Progenitor cell of endocrine pancreas (in vitro differentiated cells): ENCODE measurements at regions not wholly inside any gene's neighbourhood (a gene's known extent, or its start where the extent isn't known, plus 50 kb on each side); places are given as distances from the start of the nearest gene placed in this dataset.

Experiments used
- DNase-seq: peaks from one replicate; pipeline ENCODE4 v3.0.0; 2021; ENCODE audit warnings: low spot score; ENCODE audit not compliant: unreplicated experiment
- H3K27ac Mint-ChIP-seq: 2 replicates; pipeline ENCODE4 v1.8.0; 2021; ENCODE audit warnings: mild to moderate bottlenecking, moderate library complexity, mixed read lengths
- H3K27me3 Mint-ChIP-seq: 2 replicates; pipeline ENCODE4 v1.8.0; 2021; ENCODE audit warnings: mixed read lengths
- H3K36me3 Mint-ChIP-seq: 2 replicates; pipeline ENCODE4 v1.8.0; 2022; ENCODE audit warnings: mixed read lengths; ENCODE audit not compliant: insufficient read depth
- H3K4me1 Mint-ChIP-seq: 2 replicates; pipeline ENCODE4 v1.8.0; 2021; ENCODE audit warnings: low read depth, mixed read lengths
- H3K4me3 Mint-ChIP-seq: 2 replicates; pipeline ENCODE4 v1.8.0; 2021; ENCODE audit warnings: low read depth, mild to moderate bottlenecking, moderate library complexity, mixed read lengths
- H3K9me3 Mint-ChIP-seq: 2 replicates; pipeline ENCODE4 v1.8.0; 2021; ENCODE audit warnings: low read depth, mixed read lengths
- CTCF ChIP-seq: fragments of 200-600 bp; sonication (generic); IDR thresholded peaks from one replicate; pipeline ENCODE4 v1.5.0; 2021; ENCODE audit warnings: antibody characterized with exemption, mild to moderate bottlenecking; ENCODE audit not compliant: unreplicated experiment

GRCh38 chr13:78197231-78197630 is 278.6 kb upstream of the EDNRB start:
- no peak overlapping the region for H3K4me3 Mint-ChIP-seq
- H3K4me1 Mint-ChIP-seq: no peaks in the 10 kb centered on the region

GRCh38 chr13:78194904-78195639 is 276.4 kb upstream of the EDNRB start:
- H3K4me3 Mint-ChIP-seq: no peak overlapping the region
- no peaks in the 10 kb centered on the region for H3K9me3 Mint-ChIP-seq
- no peaks in the 10 kb centered on the region for H3K27me3 Mint-ChIP-seq
- no peak for DNase-seq
- H3K27ac Mint-ChIP-seq: no peak overlapping the region
- no peaks in the 10 kb centered on the region for H3K36me3 Mint-ChIP-seq
- H3K4me1 Mint-ChIP-seq: no peaks in the 10 kb centered on the region
- TF ChIP-seq CTCF: no peak

More at GRCh38 chr13:78197231-78197630, 278.6 kb upstream of the EDNRB start:
- no peak overlapping the region for H3K27ac Mint-ChIP-seq
- DNase-seq: no peak
- no peak for TF ChIP-seq CTCF
- no peaks in the 10 kb centered on the region for H3K36me3 Mint-ChIP-seq
- H3K9me3 Mint-ChIP-seq: no peaks in the 10 kb centered on the region
- H3K27me3 Mint-ChIP-seq: no peaks in the 10 kb centered on the region

GRCh38 chr13:78193846-78194245 is 275.2 kb upstream of the EDNRB start:
- Mint-ChIP-seq H3K9me3 (no peaks in the 10 kb centered on the region), H3K27me3 (no peaks in the 10 kb centered on the region), H3K4me1 (no peaks in the 10 kb centered on the region), H3K36me3 (no peaks in the 10 kb centered on the region), H3K27ac (no peak overlapping the region), H3K4me3 (no peak overlapping the region)
- DNase-seq: no peak
- no peak for TF ChIP-seq CTCF

GRCh38 chr13:78192716-78193115 is 274.1 kb upstream of the EDNRB start:
- H3K9me3 Mint-ChIP-seq: no peaks in the 10 kb centered on the region
- DNase-seq: no peak
- H3K27ac Mint-ChIP-seq: no peak overlapping the region
- TF ChIP-seq CTCF: no peak
- no peaks in the 10 kb centered on the region for H3K4me1 Mint-ChIP-seq
- H3K36me3 Mint-ChIP-seq: no peaks in the 10 kb centered on the region
- H3K4me3 Mint-ChIP-seq: no peak overlapping the region
- H3K27me3 Mint-ChIP-seq: no peaks in the 10 kb centered on the region

GRCh38 chr13:78190296-78190695 is 271.7 kb upstream of the EDNRB start:
- H3K27me3 Mint-ChIP-seq: no peaks in the 10 kb centered on the region
- H3K36me3 Mint-ChIP-seq: no peaks in the 10 kb centered on the region
- no peak overlapping the region for H3K4me3 Mint-ChIP-seq
- H3K27ac Mint-ChIP-seq: no peak overlapping the region
- TF ChIP-seq CTCF: no peak
- H3K4me1 Mint-ChIP-seq: no peaks in the 10 kb centered on the region
- DNase-seq: no peak
- no peaks in the 10 kb centered on the region for H3K9me3 Mint-ChIP-seq
